ENCODE measurements at regions not wholly inside any gene's neighbourhood (a gene's known extent, or its start where the extent isn't known, plus 50 kb on each side); places are given as distances from the start of the nearest gene placed in this dataset.

DNA sequence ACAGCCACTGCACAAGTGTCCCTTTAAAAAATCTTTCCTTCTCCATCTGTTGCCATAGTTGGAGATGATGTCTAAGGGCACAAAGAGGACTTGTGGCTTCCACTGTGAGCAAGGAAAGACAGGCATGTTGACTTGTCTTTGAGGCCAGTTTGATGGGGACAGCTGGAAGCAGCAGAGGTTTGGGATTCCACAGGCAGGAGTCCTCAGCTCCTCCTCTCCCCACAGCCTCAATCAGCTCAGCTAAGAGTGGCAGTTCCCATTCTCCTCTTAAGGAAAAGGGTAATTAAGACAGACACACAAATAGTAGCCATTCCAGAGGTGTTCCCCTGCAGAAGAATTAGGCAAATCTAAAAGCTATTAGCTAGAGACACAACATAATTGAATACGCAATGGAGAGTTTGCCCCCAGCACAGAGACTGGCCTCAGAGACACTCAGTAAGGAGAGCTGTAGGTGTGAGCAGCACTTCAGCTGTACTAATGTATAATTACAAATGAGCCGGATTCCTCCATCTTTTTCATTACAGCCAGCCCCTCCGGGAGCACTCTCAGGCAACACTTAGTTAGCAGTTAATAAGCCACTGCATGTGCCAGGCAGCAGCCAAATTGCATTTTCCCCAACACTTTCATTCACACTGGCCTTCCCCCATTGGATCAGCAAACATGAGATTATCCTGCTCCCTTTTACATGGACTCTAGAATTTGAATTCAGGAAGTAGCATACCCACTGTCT lies 434.0 kb downstream of the FOXO1 start:
- no peak for FAIRE-seq

- FAIRE-seq: no peak
Observed at GRCh38 chr13:40233731-40234195, 432.7 kb downstream of the FOXO1 start.

DNA sequence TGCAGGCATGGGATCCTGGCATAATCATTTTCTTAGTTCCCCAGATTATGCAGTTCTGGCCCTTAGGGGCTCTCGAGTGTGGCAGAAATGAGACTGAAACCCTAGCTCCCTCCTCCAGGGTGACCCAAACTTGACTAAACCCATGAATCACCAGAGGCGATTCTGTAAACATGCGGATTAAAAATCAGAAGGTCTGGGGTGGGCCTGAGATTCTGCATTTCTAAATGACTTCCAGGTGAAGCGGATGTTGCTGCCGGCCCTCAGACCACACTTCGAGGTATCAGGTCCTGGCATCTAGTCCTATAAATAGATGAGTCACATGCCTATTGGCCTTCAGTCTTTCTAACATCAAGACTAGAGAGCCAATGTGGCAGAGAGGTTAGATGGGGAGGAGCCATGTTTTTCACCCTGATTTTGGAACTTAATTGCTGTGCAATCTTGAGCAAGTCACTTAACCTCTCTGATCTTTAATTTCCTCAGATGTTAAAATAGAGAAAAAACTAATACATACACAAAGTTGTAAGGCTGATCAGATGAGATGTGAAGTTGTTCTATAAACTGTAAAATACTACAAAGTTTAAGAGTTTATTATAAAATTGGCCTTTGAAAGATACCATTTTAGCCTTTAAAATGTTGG lies 431.2 kb downstream of the FOXO1 start:
- no peak for FAIRE-seq

GRCh38 chr13:40236566-40237168 lies 429.8 kb downstream of the FOXO1 start:
- no peak for FAIRE-seq

GRCh38 chr13:40238761-40239160 lies 427.7 kb downstream of the FOXO1 start:
- no peak for FAIRE-seq

DNA sequence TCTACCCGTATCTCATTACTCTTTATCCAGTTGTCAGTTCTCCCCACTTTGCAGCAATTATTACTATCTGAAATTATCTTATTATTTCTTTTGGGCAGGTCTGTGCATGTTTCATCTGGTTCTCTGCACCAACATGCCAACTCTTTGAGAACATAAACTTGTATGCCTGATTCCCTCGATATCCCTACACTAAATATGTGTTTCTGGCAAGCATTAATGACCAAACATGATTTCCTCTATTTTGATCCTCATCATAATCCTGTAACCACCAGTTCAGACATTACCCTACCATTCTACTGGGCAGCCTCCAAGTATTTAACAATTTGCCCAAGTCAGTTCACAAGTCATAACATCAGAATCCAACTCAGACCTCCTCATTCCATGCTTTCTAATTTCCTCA lies 426.1 kb downstream of the FOXO1 start:
- no peak for FAIRE-seq

- FAIRE-seq: no peak
Observed at GRCh38 chr13:40241125-40241798, 425.2 kb downstream of the FOXO1 start.

- no peak for FAIRE-seq
Observed at GRCh38 chr13:40243047-40243446, 423.4 kb downstream of the FOXO1 start.

- FAIRE-seq: no peak
Observed at GRCh38 chr13:40243982-40244381, 422.5 kb downstream of the FOXO1 start.

GRCh38 chr13:40245567-40245966 lies 420.9 kb downstream of the FOXO1 start:
- no peak for FAIRE-seq

GRCh38 chr13:40247845-40248244 lies 418.6 kb downstream of the FOXO1 start:
- FAIRE-seq: no peak

- no peak for FAIRE-seq
Observed at GRCh38 chr13:40251343-40252032, 415.0 kb downstream of the FOXO1 start.

- FAIRE-seq: no peak
Observed at GRCh38 chr13:40252241-40252640, 414.2 kb downstream of the FOXO1 start.

- FAIRE-seq: no peak
Observed at GRCh38 chr13:40252676-40253075, 413.8 kb downstream of the FOXO1 start.

DNA sequence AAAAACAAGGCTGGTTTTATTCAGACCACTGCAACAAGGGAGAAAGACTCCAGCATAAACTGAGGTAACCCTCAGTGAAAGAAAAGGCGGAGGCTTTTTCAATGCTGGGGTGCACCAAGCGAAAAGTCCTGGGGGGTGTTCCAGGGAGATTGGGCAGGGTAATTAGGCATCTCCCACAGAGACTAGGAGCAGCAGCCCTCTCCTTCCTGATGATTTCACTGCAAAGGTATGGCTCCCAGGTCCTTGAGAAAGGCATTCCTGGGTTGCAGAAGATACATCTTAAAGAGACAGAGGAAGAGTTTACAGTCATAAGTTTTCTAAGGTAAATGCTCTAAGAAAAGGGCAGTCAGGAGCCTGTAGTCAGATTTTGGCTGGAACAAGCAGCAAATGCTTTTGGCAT lies 412.0 kb downstream of the FOXO1 start:
- no peak for FAIRE-seq

- FAIRE-seq: no peak
Observed at GRCh38 chr13:40255551-40255950, 410.9 kb downstream of the FOXO1 start.

- no peak for FAIRE-seq
Observed at GRCh38 chr13:40259899-40260298, 406.5 kb downstream of the FOXO1 start.

DNA sequence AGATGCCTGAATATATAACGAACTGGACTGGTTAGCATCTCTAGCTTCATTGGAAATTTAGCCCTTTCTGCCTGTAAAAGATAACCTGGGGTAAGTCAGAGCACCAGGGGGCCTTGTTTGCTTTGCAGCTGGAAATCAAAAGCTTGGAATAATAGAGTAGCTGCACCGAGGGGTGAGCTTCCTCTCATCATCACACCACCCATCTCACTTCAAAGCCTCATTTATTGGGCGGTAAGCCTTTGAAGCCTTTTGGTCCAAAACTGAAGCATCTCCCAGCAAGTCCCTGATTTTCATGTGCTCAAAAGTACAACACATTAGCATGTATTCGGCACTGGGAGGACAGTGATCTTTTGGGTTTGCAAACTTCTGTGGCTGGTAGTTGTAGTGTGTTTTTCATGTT lies 405.1 kb downstream of the FOXO1 start:
- FAIRE-seq: no peak

DNA sequence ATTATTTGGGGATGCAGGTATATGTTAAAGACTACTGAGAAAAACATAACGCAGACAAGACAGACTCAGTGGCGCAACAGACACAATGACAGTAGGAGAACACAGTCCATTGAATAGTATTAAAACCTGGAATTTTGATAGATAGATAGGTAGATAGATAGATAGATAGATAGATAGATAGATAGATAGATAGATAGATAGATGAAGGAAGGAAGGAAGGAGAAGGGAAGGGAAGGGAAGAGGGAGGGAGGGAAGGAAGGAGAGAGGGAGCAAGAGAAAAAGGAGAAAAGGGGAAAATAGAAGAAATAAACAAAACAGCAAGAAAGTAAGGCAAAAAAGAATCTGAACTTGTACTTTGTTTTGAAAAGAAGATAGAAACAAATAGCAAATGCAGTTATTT lies 404.5 kb downstream of the FOXO1 start:
- no peak for FAIRE-seq

DNA sequence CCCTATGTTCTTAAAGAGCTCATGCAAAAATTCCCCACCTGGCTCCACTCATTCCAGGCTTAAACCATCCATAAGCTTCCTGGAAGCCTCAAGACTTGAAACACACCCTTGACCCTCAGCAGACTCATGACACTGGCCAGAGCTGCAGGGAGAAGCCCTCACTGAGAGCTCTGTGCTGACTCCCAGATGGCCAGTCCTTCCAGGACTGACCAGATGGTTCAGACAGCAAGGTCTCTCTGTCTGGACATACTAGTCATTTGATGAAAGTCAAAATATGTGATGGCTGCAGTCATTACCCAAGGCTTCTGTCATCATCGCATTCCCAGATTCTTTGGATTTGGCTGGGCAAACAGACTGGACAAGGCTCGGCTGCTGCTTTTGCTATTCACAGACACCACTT lies 397.4 kb downstream of the FOXO1 start:
- no peak for FAIRE-seq

DNA sequence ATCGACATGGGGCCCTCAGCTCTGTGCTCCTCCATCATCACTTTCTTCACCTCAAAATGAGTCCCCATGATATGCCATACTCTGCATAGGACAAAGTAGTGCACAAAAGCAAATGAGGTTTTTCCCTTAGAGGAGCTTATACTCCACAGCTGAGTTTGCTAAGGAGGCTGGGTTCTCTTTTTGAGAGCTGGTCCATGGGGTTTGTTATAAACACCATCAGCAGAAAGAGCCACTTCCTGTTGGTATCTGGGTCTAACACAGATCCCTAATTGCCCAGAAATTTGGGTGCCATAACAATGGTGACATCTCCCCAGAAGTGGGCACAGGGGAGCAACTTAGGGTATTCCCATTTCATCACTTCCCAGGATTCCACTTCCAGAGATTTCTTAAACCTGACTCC lies 395.7 kb downstream of the FOXO1 start:
- no peak for FAIRE-seq

DNA sequence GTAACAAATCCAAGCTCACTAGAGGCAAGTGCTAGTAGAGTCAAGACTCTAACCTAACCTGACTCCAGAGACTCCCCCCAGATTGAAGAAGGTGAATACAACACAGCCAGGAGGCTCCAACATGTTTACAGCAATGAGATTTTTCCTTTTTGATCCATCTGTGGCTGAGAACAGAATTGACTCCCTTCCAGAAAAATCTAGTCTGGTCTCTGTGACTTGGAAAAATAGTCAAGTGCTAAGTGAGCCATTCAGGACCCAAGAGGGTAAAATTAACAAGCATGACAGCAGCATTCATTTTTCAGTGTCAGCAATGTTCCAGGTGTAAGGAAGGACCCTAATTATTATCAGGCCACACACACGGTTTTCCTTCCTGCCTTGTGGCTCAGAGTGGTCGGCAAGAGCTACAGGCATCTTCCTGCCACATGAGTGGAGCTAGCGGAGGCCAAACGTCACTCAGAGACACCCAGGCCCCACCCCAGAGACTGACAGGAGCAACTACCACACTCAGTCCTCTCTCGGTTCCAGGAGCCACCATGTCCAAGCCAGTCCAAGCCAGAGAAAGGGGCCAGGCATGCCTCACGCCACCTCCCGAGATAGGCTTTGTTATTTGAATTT lies 395.1 kb downstream of the FOXO1 start:
- no peak for FAIRE-seq
